Endodermal cell (in vitro differentiated cells): ENCODE measurements at regions not wholly inside any gene's neighbourhood (a gene's known extent, or its start where the extent isn't known, plus 50 kb on each side); places are given as distances from the start of the nearest gene placed in this dataset.

Experiments
- DNase-seq: peaks from one replicate; pipeline ENCODE4 v3.0.0-alpha.2; 2017
- H3K27ac ChIP-seq: 2 replicates; pipeline ENCODE4 v1.5.1; 2013; ENCODE audit warnings: mild to moderate bottlenecking, low read depth, low read length, moderate library complexity
- H3K27me3 ChIP-seq: 2 replicates; pipeline ENCODE4 v1.6.1; 2013; ENCODE audit warnings: mild to moderate bottlenecking, low read length, moderate library complexity; ENCODE audit not compliant: insufficient read depth, control insufficient read depth, poor library complexity, severe bottlenecking
- H3K36me3 ChIP-seq: 2 replicates; pipeline ENCODE4 v1.7.0; 2013; ENCODE audit warnings: mild to moderate bottlenecking, low read length, moderate library complexity; ENCODE audit not compliant: control insufficient read depth, insufficient read depth
- H3K4me1 ChIP-seq: one replicate; pipeline ENCODE4 v1.7.0; 2013; ENCODE audit warnings: low read length; ENCODE audit not compliant: control insufficient read depth, insufficient read depth
- H3K4me3 ChIP-seq: 2 replicates; pipeline ENCODE4 v1.5.1; 2013; ENCODE audit warnings: mild to moderate bottlenecking, low read length, moderate library complexity
- H3K9ac ChIP-seq: 2 replicates; pipeline ENCODE4 v1.6.1; 2013; ENCODE audit warnings: mild to moderate bottlenecking, low read length, moderate library complexity; ENCODE audit not compliant: poor library complexity, severe bottlenecking; ENCODE audit errors: extremely low read depth
- H3K9me3 ChIP-seq: 2 replicates; pipeline ENCODE4 v1.6.1; 2013; ENCODE audit warnings: mild to moderate bottlenecking, low read length, moderate library complexity; ENCODE audit not compliant: control insufficient read depth
- H3K27ac Mint-ChIP-seq: 2 replicates; pipeline ENCODE4 v1.8.0; 2020; ENCODE audit warnings: mixed read lengths
- H3K27me3 Mint-ChIP-seq: 2 replicates; pipeline ENCODE4 v1.8.0; 2021; ENCODE audit warnings: mild to moderate bottlenecking, mixed read lengths; ENCODE audit not compliant: insufficient read depth
- H3K36me3 Mint-ChIP-seq: 2 replicates; pipeline ENCODE4 v1.8.0; 2020; ENCODE audit warnings: low read depth, mixed read lengths
- H3K4me1 Mint-ChIP-seq: 2 replicates; pipeline ENCODE4 v1.8.0; 2020; ENCODE audit warnings: mixed read lengths
- H3K4me3 Mint-ChIP-seq: 2 replicates; pipeline ENCODE4 v1.8.0; 2020; ENCODE audit warnings: mild to moderate bottlenecking, moderate library complexity, mixed read lengths
- H3K9me3 Mint-ChIP-seq: 2 replicates; pipeline ENCODE4 v1.8.0; 2020; ENCODE audit warnings: mild to moderate bottlenecking, mixed read lengths
- CTCF ChIP-seq: fragments of 200-600 bp; sonication (generic); conservative IDR thresholded peaks from 2 replicates; pipeline ENCODE4 v1.5.0; 2021; ENCODE audit warnings: antibody characterized with exemption, mild to moderate bottlenecking
- WGBS, 2 experiments: methylation state at CpG; one replicate each; pipeline versions ENCODE4 v1.1.5 to v1.1.7; 2013; ENCODE audit warnings: missing lambda C conversion rate in 2 of 2, mixed read lengths in 1 of 2; ENCODE audit not compliant: insufficient coverage in 1 of 2, insufficient read length in 1 of 2; 5-methylcytosine and 5-hydroxymethylcytosine counted together

GRCh38 chr7:156219307-156220077 lies 407.2 kb upstream of the SHH start:
- Mint-ChIP-seq H3K27ac (no peak overlapping the region), H3K4me3 (no peak overlapping the region), H3K9me3 (no peaks in the 10 kb centered on the region), H3K27me3 (peaks cover 3% of the 10 kb centered on the region), H3K4me1 (peaks cover 8% of the 10 kb centered on the region), H3K36me3 (no peaks in the 10 kb centered on the region)
- 91 to 94% methylated on average over 12 to 18 of the region's 18 CpGs for WGBS, 2 experiments
- Histone ChIP-seq H3K27ac (no peak overlapping the region), H3K9ac (no peak overlapping the region), H3K4me1 (no peaks in the 10 kb centered on the region), H3K27me3 (no peaks in the 10 kb centered on the region), H3K36me3 (no peaks in the 10 kb centered on the region), H3K9me3 (no peaks in the 10 kb centered on the region), H3K4me3 (no peak overlapping the region)
- peak; percentile 29 for DNase-seq
- TF ChIP-seq CTCF: no peak

DNA sequence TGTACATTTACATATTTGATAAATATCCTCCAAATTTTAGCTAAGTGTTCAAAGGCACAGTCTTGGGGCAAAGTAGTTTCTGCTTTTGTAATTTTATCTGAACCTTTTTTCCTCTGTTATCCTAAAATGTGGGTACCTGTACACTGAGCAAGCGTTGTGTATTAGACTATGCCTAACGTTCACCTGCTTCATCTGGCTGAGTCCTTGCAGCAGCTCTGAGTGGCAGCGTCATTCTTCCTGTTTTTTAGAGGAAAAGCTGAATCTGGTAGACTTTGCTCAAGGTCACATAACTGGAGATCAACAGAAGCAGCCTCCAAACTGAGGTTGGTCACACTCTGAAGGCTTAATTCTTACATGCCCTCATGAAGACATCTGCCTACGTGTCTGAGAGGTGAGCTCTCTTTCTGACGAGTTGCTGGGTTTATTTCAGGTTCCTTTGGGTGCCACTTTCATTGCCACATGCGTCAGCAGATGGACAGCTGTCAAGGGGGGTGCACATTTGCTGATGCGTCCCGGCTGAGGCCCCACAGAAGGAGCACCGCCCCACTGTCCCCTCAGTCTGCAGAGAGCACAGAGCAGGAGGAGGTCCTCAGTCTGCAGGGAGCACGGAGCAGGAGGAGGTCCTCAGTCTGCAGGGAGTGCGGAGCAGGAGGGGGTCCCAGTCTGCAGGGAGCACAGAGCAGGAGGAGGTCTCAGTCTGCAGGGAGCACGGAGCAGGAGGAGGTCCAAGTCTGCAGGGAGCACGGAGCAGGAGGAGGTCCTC lies 406.5 kb upstream of the SHH start:
- Mint-ChIP-seq H3K4me3 (no peak overlapping the region), H3K27ac (no peak overlapping the region), H3K4me1 (peaks cover 5% of the 10 kb centered on the region), H3K36me3 (no peaks in the 10 kb centered on the region), H3K27me3 (peaks cover 3% of the 10 kb centered on the region), H3K9me3 (no peaks in the 10 kb centered on the region)
- Histone ChIP-seq H3K4me1 (no peaks in the 10 kb centered on the region), H3K9me3 (no peaks in the 10 kb centered on the region), H3K4me3 (no peak overlapping the region), H3K9ac (no peak overlapping the region), H3K27ac (no peak overlapping the region), H3K27me3 (no peaks in the 10 kb centered on the region), H3K36me3 (no peaks in the 10 kb centered on the region)
- WGBS, 2 experiments: 78 to 79% methylated on average over 13 of the region's 13 CpGs
- TF ChIP-seq CTCF: no peak
- DNase-seq: peak; percentile 36

DNA sequence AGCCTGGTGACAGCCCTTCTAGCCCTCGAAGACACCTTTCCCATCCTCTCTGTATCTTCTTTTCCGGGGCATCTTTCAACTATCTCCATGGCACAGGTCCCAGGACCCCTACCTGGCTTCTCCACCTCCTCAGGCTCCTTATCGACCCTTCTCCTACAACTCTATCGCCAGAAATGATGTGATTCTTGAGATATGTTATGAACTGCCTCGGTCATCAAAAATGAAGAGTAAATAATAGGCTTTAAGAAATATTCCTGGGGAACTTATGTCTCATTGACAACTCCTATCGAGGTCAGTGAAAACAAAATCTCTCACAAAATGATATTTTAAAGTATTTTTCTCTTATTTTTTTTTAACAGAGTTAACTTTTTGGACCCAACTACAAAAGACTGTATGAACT lies 405.5 kb upstream of the SHH start:
- H3K9me3 ChIP-seq: no peaks in the 10 kb centered on the region
- H3K4me1 ChIP-seq: no peaks in the 10 kb centered on the region
- no peak overlapping the region for H3K9ac ChIP-seq
- TF ChIP-seq CTCF: no peak
- no peak overlapping the region for H3K4me3 ChIP-seq
- H3K4me1 Mint-ChIP-seq: no peaks in the 10 kb centered on the region
- no peak overlapping the region for H3K27ac Mint-ChIP-seq
- H3K36me3 ChIP-seq: no peaks in the 10 kb centered on the region
- H3K27me3 ChIP-seq: no peaks in the 10 kb centered on the region
- no peaks in the 10 kb centered on the region for H3K9me3 Mint-ChIP-seq
- no peak overlapping the region for H3K27ac ChIP-seq
- no peak overlapping the region for H3K4me3 Mint-ChIP-seq
- H3K27me3 Mint-ChIP-seq: peaks cover 3% of the 10 kb centered on the region
- WGBS, 2 experiments: 87 to 93% methylated on average over 3 to 6 of the region's 6 CpGs
- DNase-seq: no peak
- H3K36me3 Mint-ChIP-seq: no peaks in the 10 kb centered on the region
